ENCODE measurements at regions not wholly inside any gene's neighbourhood (a gene's known extent, or its start where the extent isn't known, plus 50 kb on each side); places are given as distances from the start of the nearest gene placed in this dataset.

DNA sequence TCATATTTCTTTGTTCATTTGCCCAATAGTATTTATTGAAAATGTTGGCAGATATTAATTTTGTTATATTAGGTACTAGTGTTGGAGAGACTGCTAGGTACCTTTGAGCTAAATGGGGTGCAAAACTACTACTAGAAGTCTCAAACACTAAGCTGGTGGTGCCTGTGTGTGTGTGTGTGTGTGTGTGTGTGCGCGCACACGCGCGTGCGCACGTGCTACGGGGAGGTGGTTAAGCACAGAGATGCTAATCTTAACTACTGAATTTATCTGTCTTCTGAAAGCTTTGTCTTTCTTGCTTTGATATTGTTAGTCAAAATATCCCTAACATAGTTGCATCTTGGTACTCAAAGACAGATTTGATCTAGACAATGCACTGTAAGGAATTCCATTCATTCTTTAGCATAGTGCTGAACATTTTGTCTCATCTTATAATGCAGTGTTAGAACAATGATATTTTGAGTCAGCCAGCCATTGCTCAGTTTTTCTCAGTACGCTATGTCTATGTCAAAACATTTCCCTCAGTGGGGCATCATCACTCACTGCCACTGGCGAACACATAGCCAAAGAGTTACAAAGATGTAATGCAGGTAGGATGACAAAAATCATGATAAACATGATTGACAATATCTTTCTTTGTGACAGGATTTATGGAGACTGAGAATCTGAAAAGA lies 396.0 kb upstream of the RGPD4 start:
- Histone ChIP-seq H3K4me2 (ENCODE audit: low read length) (no peak overlapping the region), H3K36me3 (replicated peaks; ENCODE audit: low read depth, low read length) (no peaks in the 10 kb centered on the region), H3K27ac (ENCODE audit: low read length) (no peak overlapping the region), H3K27me3 (ENCODE audit: low read depth, low read length) (no peaks in the 10 kb centered on the region), H3K79me2 (ENCODE audit: low read length) (no peaks in the 10 kb centered on the region), H3K9me3 (ENCODE audit: insufficient read depth, low read length) (no peaks in the 10 kb centered on the region), H3K4me3 (ENCODE audit: low read length) (no peak overlapping the region), H4K20me1 (ENCODE audit: insufficient read depth, low read length) (no peaks in the 10 kb centered on the region), H3K4me1 (ENCODE audit: low read length) (peaks cover 7% of the 10 kb centered on the region; the same call in 1 of the 2 replicates), H2AFZ (ENCODE audit: low read depth, low read length) (no peak overlapping the region), H3K9ac (ENCODE audit: low read length) (no peak overlapping the region)
- TF ChIP-seq, protein P1, sequence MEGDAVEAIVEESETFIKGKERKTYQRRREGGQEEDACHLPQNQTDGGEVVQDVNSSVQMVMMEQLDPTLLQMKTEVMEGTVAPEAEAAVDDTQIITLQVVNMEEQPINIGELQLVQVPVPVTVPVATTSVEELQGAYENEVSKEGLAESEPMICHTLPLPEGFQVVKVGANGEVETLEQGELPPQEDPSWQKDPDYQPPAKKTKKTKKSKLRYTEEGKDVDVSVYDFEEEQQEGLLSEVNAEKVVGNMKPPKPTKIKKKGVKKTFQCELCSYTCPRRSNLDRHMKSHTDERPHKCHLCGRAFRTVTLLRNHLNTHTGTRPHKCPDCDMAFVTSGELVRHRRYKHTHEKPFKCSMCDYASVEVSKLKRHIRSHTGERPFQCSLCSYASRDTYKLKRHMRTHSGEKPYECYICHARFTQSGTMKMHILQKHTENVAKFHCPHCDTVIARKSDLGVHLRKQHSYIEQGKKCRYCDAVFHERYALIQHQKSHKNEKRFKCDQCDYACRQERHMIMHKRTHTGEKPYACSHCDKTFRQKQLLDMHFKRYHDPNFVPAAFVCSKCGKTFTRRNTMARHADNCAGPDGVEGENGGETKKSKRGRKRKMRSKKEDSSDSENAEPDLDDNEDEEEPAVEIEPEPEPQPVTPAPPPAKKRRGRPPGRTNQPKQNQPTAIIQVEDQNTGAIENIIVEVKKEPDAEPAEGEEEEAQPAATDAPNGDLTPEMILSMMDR (IDR thresholded peaks at IDR 0.05; ENCODE audit: low read depth, low read length) = no peak
- TF ChIP-seq EZH2phosphoT487 (IDR thresholded peaks at IDR 0.05; ENCODE audit: low read depth) = no peak

GRCh38 chr2:107436281-107436680 lies 390.4 kb upstream of the RGPD4 start:
- H3K79me2 ChIP-seq (ENCODE audit: low read length) = no peaks in the 10 kb centered on the region
- H3K4me1 ChIP-seq (ENCODE audit: low read length) = no peaks in the 10 kb centered on the region
- H2AFZ ChIP-seq (ENCODE audit: low read depth, low read length) = no peak overlapping the region
- TF ChIP-seq, protein P1 (IDR thresholded peaks at IDR 0.05; ENCODE audit: low read depth, low read length) = no peak
- no peak for TF ChIP-seq EZH2phosphoT487 (IDR thresholded peaks at IDR 0.05; ENCODE audit: low read depth)
- H3K4me3 ChIP-seq (ENCODE audit: low read length) = no peak overlapping the region
- no peaks in the 10 kb centered on the region for H3K27me3 ChIP-seq (ENCODE audit: low read depth, low read length)
- H4K20me1 ChIP-seq (ENCODE audit: insufficient read depth, low read length) = no peaks in the 10 kb centered on the region
- H3K4me2 ChIP-seq (ENCODE audit: low read length) = no peak overlapping the region
- H3K9ac ChIP-seq (ENCODE audit: low read length) = no peak overlapping the region
- no peaks in the 10 kb centered on the region for H3K9me3 ChIP-seq (ENCODE audit: insufficient read depth, low read length)
- H3K27ac ChIP-seq (ENCODE audit: low read length) = no peak overlapping the region
- H3K36me3 ChIP-seq (replicated peaks; ENCODE audit: low read depth, low read length) = no peaks in the 10 kb centered on the region

- Histone ChIP-seq H3K27me3 (ENCODE audit: low read depth, low read length) (no peaks in the 10 kb centered on the region), H2AFZ (ENCODE audit: low read depth, low read length) (no peak overlapping the region), H4K20me1 (ENCODE audit: insufficient read depth, low read length) (no peaks in the 10 kb centered on the region), H3K4me2 (ENCODE audit: low read length) (no peak overlapping the region), H3K4me1 (ENCODE audit: low read length) (no peaks in the 10 kb centered on the region), H3K9me3 (ENCODE audit: insufficient read depth, low read length) (no peaks in the 10 kb centered on the region), H3K27ac (ENCODE audit: low read length) (no peak overlapping the region), H3K4me3 (ENCODE audit: low read length) (no peak overlapping the region), H3K36me3 (replicated peaks; ENCODE audit: low read depth, low read length) (no peaks in the 10 kb centered on the region), H3K9ac (ENCODE audit: low read length) (no peak overlapping the region), H3K79me2 (ENCODE audit: low read length) (no peaks in the 10 kb centered on the region)
- TF ChIP-seq, protein P1 (IDR thresholded peaks at IDR 0.05; ENCODE audit: low read depth, low read length) = no peak
- no peak for TF ChIP-seq EZH2phosphoT487 (IDR thresholded peaks at IDR 0.05; ENCODE audit: low read depth)
These were observed 389.4 kb upstream of the RGPD4 start for GRCh38 chr2:107437265-107437664.

DNA sequence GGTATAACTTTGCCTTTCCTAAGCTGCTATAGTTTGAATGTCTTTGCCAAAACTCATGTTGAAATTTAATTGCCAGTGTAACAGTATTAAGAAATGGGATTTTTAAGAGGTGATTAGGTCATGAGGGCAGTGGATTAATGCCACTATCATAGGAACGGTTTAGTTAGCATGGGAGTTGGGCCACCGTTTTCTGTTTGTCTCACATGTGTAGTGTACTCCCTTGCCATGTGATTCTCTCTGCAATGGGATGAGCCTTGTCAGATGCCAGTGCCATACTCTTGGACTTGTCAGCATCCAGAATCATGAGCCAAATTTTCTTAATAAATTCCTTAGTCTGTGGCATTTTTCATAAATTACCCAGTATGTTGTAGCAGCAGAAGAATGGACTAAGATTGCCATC lies 388.9 kb upstream of the RGPD4 start:
- Histone ChIP-seq H3K4me2 (ENCODE audit: low read length) (no peak overlapping the region), H3K27ac (ENCODE audit: low read length) (no peak overlapping the region), H3K9ac (ENCODE audit: low read length) (no peak overlapping the region), H3K9me3 (ENCODE audit: insufficient read depth, low read length) (no peaks in the 10 kb centered on the region), H3K36me3 (replicated peaks; ENCODE audit: low read depth, low read length) (no peaks in the 10 kb centered on the region), H3K79me2 (ENCODE audit: low read length) (no peaks in the 10 kb centered on the region), H3K4me3 (ENCODE audit: low read length) (no peak overlapping the region), H4K20me1 (ENCODE audit: insufficient read depth, low read length) (no peaks in the 10 kb centered on the region), H3K4me1 (ENCODE audit: low read length) (no peaks in the 10 kb centered on the region), H2AFZ (ENCODE audit: low read depth, low read length) (no peak overlapping the region), H3K27me3 (ENCODE audit: low read depth, low read length) (no peaks in the 10 kb centered on the region)
- no peak for TF ChIP-seq EZH2phosphoT487 (IDR thresholded peaks at IDR 0.05; ENCODE audit: low read depth)
- TF ChIP-seq, protein P1 (IDR thresholded peaks at IDR 0.05; ENCODE audit: low read depth, low read length) = no peak
